A673 (cell line): ENCODE measurements at regions not wholly inside any gene's neighbourhood (a gene's known extent, or its start where the extent isn't known, plus 50 kb on each side); places are given as distances from the start of the nearest gene placed in this dataset.

Experiments
- BruUV-seq: library from RNA; stranded (reverse); fragments of 400-500 nt; replicated peaks from 2 replicates; lab custom pipeline; 2021; lab: Mats Ljungman, UMichigan
- CTCF ChIA-PET: fragments of 300-600 bp; sonication (Branson Sonifier 250); formaldehyde crosslinking; loops from one replicate; lab custom pipeline; 2022; ENCODE audit warnings: antibody characterized with exemption; lab: Charles Lee
- POLR2A ChIA-PET: fragments of 300-600 bp; sonication (Branson Sonifier 250); formaldehyde crosslinking; loops from one replicate; lab custom pipeline; 2022; ENCODE audit warnings: antibody characterized with exemption; ENCODE audit not compliant: low non-redundant PET; lab: Charles Lee
- DNase-seq: peaks from one replicate; pipeline ENCODE4 v3.0.0-alpha.2; 2015; ENCODE audit warnings: low spot score
- H3K27ac ChIP-seq: fragments of 200-600 bp; sonication (generic); 2 replicates; pipeline ENCODE4 v1.5.1; 2016; ENCODE audit warnings: mixed run types, low read depth, mild to moderate bottlenecking, mixed read lengths, antibody characterized with exemption, low read length; ENCODE audit not compliant: poor library complexity, severe bottlenecking
- H3K27me3 ChIP-seq: fragments of 200-600 bp; sonication (generic); replicated peaks from 2 replicates; pipeline ENCODE4 v1.6.1; 2017; ENCODE audit warnings: mixed run types, low read depth, mild to moderate bottlenecking, mixed read lengths, antibody characterized with exemption, low read length; ENCODE audit not compliant: insufficient read depth, poor library complexity
- H3K36me3 ChIP-seq: fragments of 200-600 bp; sonication (generic); 2 replicates; pipeline ENCODE4 v1.6.1; 2016; ENCODE audit warnings: mixed run types, mild to moderate bottlenecking, mixed read lengths, antibody characterized with exemption, low read length; ENCODE audit not compliant: insufficient read depth, poor library complexity, severe bottlenecking
- H3K4me1 ChIP-seq: fragments of 200-600 bp; sonication (generic); 2 replicates; pipeline ENCODE4 v1.6.1; 2017; ENCODE audit warnings: mixed run types, mild to moderate bottlenecking, mixed read lengths, antibody characterized with exemption, low read length; ENCODE audit not compliant: insufficient read depth, poor library complexity, severe bottlenecking
- H3K4me3 ChIP-seq: fragments of 200-600 bp; sonication (generic); 2 replicates; pipeline ENCODE4 v1.5.1; 2016; ENCODE audit warnings: low read depth, mixed run types, mild to moderate bottlenecking, mixed read lengths, low read length; ENCODE audit not compliant: poor library complexity, severe bottlenecking
- H3K9me3 ChIP-seq: fragments of 200-600 bp; sonication (generic); 2 replicates; pipeline ENCODE4 v1.6.1; 2016; ENCODE audit warnings: mixed run types, low read depth, mild to moderate bottlenecking, mixed read lengths, antibody characterized with exemption, low read length; ENCODE audit not compliant: poor library complexity, severe bottlenecking
- EZH2 ChIP-seq: fragments of 200-600 bp; sonication (generic); IDR thresholded peaks from 2 replicates; pipeline ENCODE4 v1.6.1; 2017; ENCODE audit warnings: borderline replicate concordance, low read depth, mild to moderate bottlenecking, mixed read lengths, antibody characterized with exemption, low read length; ENCODE audit not compliant: poor library complexity, severe bottlenecking
- intact Hi-C: fragments of 100-400 bp; cut with micrococcal nuclease; formaldehyde crosslinking; loops from one replicate; pipeline ENCODE4 v1.10.0; 2022; ENCODE audit not compliant: unreplicated experiment
- TF ChIP-seq, protein P1 (sequence below): fragments of 300-800, 200-600 bp; sonication (generic); conservative IDR thresholded peaks from 2 replicates; pipeline ENCODE4 v1.5.1; 2017; ENCODE audit warnings: low read depth, mild to moderate bottlenecking, antibody characterized with exemption, low read length, moderate library complexity, mixed read lengths

DNA sequence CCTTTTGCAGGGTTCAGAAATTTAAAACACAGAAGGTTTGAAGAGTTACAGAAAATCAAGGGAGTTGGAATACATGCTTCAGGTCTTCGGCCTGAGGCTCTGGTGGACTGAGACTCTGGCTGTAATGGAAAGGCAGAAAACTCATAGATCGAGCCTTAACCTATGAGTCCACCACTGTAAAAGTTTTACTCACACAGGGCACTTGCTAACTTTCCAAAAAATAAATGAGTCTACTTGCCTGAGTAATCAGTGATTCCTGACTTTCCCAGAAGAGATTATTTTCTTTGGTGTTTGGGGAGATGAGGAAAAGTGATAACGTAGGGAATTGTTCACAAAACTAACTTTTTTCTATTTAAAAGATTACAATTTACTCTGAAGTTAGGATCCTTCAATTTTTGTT, 108.0 kb downstream of the MBL2 start:
- POLR2A ChIA-PET: no interaction called here
- no TSS peak for BruUV-seq

DNA sequence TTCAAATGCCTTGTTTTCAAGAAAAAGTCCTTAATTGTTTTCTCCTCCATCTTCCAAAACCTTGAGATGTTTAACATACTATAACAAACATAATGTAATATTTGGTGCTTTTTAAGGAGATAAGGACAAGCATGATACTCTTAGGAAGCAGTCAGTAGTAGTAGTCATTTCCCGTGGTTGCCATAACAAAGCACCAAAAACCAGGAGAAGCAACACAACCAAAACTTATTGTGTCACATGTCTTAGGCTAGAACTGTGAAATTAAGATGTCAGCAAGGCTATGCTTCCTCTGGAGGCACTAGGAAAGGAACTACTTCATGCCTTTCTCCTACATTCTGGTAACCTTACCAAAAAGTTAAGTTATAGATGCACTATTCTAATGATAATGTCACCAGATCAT, 106.8 kb downstream of the MBL2 start:
- Histone ChIP-seq H3K4me3 (no peak overlapping the region), H3K9me3 (peaks cover 19% of the 10 kb centered on the region), H3K27ac (no peak overlapping the region), H3K4me1 (peaks cover 4% of the 10 kb centered on the region), H3K36me3 (no peaks in the 10 kb centered on the region), H3K27me3 (no peaks in the 10 kb centered on the region)
- intact Hi-C loops: no loop called here
- TF ChIP-seq, protein P1, sequence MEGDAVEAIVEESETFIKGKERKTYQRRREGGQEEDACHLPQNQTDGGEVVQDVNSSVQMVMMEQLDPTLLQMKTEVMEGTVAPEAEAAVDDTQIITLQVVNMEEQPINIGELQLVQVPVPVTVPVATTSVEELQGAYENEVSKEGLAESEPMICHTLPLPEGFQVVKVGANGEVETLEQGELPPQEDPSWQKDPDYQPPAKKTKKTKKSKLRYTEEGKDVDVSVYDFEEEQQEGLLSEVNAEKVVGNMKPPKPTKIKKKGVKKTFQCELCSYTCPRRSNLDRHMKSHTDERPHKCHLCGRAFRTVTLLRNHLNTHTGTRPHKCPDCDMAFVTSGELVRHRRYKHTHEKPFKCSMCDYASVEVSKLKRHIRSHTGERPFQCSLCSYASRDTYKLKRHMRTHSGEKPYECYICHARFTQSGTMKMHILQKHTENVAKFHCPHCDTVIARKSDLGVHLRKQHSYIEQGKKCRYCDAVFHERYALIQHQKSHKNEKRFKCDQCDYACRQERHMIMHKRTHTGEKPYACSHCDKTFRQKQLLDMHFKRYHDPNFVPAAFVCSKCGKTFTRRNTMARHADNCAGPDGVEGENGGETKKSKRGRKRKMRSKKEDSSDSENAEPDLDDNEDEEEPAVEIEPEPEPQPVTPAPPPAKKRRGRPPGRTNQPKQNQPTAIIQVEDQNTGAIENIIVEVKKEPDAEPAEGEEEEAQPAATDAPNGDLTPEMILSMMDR: no peak
- no peak for TF ChIP-seq EZH2
- BruUV-seq: no TSS peak
- ChIA-PET CTCF (no interaction called here), POLR2A (no interaction called here)
- DNase-seq: no peak

More for the DNA sequence above, 108.0 kb downstream of the MBL2 start:
- no peak for TF ChIP-seq EZH2
- TF ChIP-seq, protein P1: no peak
- intact Hi-C loops: no loop called here
- no peak overlapping the region for H3K27ac ChIP-seq
- peaks cover 19% of the 10 kb centered on the region for H3K9me3 ChIP-seq
- CTCF ChIA-PET: interaction anchor here (0.5 kb wide), 1 partner anchor 1792 kb away, joined by 15 read pairs; no protein-coding TSS in a partner anchor
- H3K4me3 ChIP-seq: no peak overlapping the region
- H3K4me1 ChIP-seq: peaks cover 4% of the 10 kb centered on the region
- H3K27me3 ChIP-seq: no peaks in the 10 kb centered on the region
- DNase-seq: no peak
- no peaks in the 10 kb centered on the region for H3K36me3 ChIP-seq

DNA sequence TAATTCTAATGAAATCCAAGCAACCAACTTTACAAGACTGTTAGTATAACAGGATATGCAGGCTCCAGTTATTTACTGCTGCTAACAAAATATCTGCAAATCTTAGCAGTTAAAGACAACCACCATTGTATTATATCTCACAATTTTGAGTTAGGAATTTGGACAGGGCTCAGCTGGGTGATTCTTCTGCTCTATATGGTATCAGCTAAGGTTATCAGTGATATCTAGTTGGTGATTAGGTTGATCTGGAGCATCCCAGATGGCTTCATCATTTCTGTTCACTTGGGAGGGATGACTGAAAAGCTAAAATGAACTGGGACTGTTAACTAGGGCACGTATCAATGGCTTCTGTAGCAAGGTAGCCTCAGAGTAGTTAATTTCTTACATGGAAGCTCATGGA, 105.7 kb downstream of the MBL2 start:
- peaks cover 19% of the 10 kb centered on the region for H3K9me3 ChIP-seq
- H3K27ac ChIP-seq: no peak overlapping the region
- POLR2A ChIA-PET: no interaction called here
- CTCF ChIA-PET: no interaction called here
- H3K4me1 ChIP-seq: peaks cover 4% of the 10 kb centered on the region
- no peaks in the 10 kb centered on the region for H3K27me3 ChIP-seq
- no TSS peak for BruUV-seq
- intact Hi-C loops: no loop called here
- no peak overlapping the region for H3K4me3 ChIP-seq
- no peak for TF ChIP-seq EZH2
- TF ChIP-seq, protein P1: no peak
- no peaks in the 10 kb centered on the region for H3K36me3 ChIP-seq
- DNase-seq: no peak
